ENCODE measurements at regions not wholly inside any gene's neighbourhood (a gene's known extent, or its start where the extent isn't known, plus 50 kb on each side); places are given as distances from the start of the nearest gene placed in this dataset.

DNA sequence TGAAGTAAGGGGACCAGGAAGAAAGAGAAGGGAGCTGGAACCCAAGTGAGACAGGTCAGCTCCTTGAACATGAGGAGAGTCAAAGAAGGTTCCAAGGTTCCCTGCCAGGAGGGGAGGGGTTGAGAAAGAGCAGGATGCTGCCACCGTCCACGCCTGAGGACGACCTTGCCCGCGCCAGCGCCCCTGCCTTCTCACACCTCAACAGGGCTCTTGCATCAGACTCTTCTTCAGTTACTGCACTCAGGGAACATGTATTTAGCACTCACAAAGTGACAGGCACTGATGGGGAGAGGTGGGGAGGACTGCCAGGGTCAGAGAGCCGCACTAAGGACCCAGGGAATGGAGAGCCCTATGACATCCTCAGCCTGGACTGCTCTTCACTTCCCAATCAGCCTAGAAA is 102.1 kb upstream of the NUDT4 start:
- H3K36me3 ChIP-seq (ENCODE audit: control insufficient read depth, insufficient read depth, low read length): no peaks in the 10 kb centered on the region
- TF ChIP-seq, protein P1, sequence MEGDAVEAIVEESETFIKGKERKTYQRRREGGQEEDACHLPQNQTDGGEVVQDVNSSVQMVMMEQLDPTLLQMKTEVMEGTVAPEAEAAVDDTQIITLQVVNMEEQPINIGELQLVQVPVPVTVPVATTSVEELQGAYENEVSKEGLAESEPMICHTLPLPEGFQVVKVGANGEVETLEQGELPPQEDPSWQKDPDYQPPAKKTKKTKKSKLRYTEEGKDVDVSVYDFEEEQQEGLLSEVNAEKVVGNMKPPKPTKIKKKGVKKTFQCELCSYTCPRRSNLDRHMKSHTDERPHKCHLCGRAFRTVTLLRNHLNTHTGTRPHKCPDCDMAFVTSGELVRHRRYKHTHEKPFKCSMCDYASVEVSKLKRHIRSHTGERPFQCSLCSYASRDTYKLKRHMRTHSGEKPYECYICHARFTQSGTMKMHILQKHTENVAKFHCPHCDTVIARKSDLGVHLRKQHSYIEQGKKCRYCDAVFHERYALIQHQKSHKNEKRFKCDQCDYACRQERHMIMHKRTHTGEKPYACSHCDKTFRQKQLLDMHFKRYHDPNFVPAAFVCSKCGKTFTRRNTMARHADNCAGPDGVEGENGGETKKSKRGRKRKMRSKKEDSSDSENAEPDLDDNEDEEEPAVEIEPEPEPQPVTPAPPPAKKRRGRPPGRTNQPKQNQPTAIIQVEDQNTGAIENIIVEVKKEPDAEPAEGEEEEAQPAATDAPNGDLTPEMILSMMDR (IDR thresholded peaks at IDR 0.05; ENCODE audit: insufficient read depth, low read length, poor library complexity, severe bottlenecking): no peak
- H3K4me3 ChIP-seq (ENCODE audit: low read depth, low read length): no peak overlapping the region
- H3K27me3 ChIP-seq (ENCODE audit: control insufficient read depth, insufficient read depth, low read length): no peaks in the 10 kb centered on the region
- DNase-seq (ENCODE audit: low read depth): no peak

DNA sequence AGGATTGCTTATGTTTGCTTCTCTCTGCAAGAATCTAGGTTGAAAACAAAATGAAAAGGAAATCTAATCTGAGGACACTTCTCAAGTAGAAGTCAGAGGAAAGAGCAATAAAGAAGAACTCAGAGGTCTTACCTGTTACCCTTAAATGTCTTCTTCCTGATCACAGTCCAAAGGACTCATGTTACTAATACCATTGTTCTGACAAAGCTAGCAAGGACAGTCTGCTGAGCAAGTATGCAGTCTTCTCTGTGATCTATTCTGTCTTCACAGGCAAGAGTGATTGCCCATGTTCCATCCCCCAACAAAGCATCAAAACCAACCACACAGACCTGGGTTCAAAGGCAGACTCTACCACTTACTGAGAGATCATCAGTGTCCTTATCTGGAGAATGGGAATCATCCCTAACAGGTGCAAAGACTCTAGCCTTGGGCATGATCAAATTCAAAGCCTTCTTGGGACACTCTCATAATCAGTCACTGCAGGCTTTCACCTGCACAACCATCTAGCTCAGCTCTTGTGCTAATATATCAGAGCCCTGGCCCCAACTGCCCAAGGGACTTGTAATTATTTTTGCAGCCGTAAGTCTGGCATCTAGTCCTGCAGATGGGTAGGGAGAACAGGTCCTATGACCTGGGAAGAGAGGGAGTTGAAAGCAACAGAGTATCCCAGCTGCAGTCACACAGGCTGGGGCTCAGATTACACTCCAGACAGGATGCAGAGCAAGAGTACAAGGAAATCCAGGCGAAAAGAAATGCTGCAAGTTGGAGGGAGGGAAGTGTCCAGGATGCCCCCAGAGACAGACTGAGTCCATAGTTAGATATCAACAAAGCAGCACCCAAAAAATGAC is 97.9 kb upstream of the NUDT4 start:
- DNase-seq (ENCODE audit: low read depth): no peak
- no peak overlapping the region for H3K4me3 ChIP-seq (ENCODE audit: low read depth, low read length)
- TF ChIP-seq, protein P1 (IDR thresholded peaks at IDR 0.05; ENCODE audit: insufficient read depth, low read length, poor library complexity, severe bottlenecking): no peak
- H3K27me3 ChIP-seq (ENCODE audit: control insufficient read depth, insufficient read depth, low read length): no peaks in the 10 kb centered on the region
- no peaks in the 10 kb centered on the region for H3K36me3 ChIP-seq (ENCODE audit: control insufficient read depth, insufficient read depth, low read length)

DNA sequence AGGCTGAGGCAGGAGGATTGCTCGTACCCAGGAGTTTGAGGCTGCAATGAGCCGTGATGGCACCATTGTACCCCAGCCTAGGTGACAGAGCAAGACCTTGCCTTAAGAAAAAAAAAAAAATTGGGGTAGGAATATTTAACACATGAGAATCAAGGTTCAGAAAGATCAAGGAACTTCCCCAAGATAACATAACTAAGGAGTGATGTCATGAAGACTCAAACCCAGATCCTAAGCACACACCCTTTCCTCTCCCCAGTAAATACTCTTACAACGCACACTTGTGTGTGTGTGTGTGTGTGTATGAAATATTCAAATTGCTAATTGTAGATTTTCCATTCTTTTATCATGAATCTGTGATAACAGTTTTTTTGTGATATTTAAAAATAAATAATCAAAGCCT is 90.6 kb upstream of the NUDT4 start:
- no peaks in the 10 kb centered on the region for H3K36me3 ChIP-seq (ENCODE audit: control insufficient read depth, insufficient read depth, low read length)
- no peaks in the 10 kb centered on the region for H3K27me3 ChIP-seq (ENCODE audit: control insufficient read depth, insufficient read depth, low read length)
- H3K4me3 ChIP-seq (ENCODE audit: low read depth, low read length): no peak overlapping the region
- no peak for DNase-seq (ENCODE audit: low read depth)
- TF ChIP-seq, protein P1 (IDR thresholded peaks at IDR 0.05; ENCODE audit: insufficient read depth, low read length, poor library complexity, severe bottlenecking): no peak

DNA sequence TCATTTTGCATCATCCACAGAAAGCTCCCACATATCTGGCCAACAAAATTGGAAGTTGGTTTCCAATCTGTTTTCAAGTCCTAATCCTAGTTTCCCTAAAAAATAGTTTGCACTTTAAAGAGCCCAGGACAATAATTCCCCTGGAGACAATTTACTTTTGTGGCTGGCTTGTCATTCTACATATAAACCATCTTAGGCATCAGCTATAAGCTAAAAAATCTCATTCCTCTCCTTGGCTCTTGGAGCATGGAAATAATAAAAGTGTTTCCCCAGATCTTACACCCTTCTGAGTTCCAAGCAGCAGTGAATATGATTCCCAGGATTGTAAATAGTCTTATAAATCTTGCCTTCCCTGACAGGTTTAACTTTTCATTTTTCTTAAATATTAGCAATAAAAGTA is 89.1 kb upstream of the NUDT4 start:
- no peak overlapping the region for H3K4me3 ChIP-seq (ENCODE audit: low read depth, low read length)
- H3K27me3 ChIP-seq (ENCODE audit: control insufficient read depth, insufficient read depth, low read length): no peaks in the 10 kb centered on the region
- no peak for DNase-seq (ENCODE audit: low read depth)
- TF ChIP-seq, protein P1 (IDR thresholded peaks at IDR 0.05; ENCODE audit: insufficient read depth, low read length, poor library complexity, severe bottlenecking): no peak
- H3K36me3 ChIP-seq (ENCODE audit: control insufficient read depth, insufficient read depth, low read length): no peaks in the 10 kb centered on the region

DNA sequence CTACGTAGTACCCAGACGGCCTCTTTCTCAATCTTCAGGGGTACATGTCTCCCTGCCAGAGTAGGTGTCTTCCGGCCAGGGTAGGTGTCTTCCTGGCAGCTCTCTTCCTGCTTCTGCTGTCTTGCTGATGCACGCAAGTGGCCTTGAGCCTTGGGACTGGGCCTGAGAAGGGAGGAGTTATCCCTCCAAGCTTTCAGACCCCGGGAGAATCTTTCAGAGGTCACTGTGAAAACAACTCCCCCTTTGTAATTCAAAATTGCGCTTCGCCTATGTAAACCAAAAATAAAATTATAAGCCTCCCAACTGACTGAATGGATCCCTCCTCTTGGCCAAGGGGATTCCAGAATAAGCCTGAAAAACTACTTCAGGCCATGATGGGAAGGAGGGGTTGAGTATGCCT is 87.3 kb upstream of the NUDT4 start:
- Histone ChIP-seq H3K27me3 (ENCODE audit: control insufficient read depth, insufficient read depth, low read length) (no peaks in the 10 kb centered on the region), H3K36me3 (ENCODE audit: control insufficient read depth, insufficient read depth, low read length) (no peaks in the 10 kb centered on the region), H3K4me3 (ENCODE audit: low read depth, low read length) (no peak overlapping the region)
- DNase-seq (ENCODE audit: low read depth): no peak
- TF ChIP-seq, protein P1 (IDR thresholded peaks at IDR 0.05; ENCODE audit: insufficient read depth, low read length, poor library complexity, severe bottlenecking): no peak

DNA sequence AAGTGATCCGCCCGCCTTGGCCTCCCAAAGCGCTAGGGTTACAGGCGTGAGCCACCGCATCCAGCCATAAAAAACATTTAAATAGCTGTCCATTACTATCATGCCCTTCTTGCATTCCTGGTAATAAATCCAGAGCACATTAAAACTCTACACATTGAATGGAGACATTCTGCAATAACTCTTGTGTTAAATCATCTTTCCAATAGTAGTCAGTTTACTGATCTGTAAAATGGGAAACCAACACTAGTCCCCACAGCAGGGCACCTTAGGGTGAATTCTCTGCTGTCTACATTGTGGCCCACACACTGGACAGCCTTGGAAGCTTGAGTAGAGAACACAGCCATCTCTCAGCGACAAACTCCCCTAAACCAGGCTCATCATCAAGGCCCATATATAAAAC is 85.5 kb upstream of the NUDT4 start:
- Histone ChIP-seq H3K27me3 (ENCODE audit: control insufficient read depth, insufficient read depth, low read length) (no peaks in the 10 kb centered on the region), H3K4me3 (ENCODE audit: low read depth, low read length) (no peak overlapping the region), H3K36me3 (ENCODE audit: control insufficient read depth, insufficient read depth, low read length) (no peaks in the 10 kb centered on the region)
- TF ChIP-seq, protein P1 (IDR thresholded peaks at IDR 0.05; ENCODE audit: insufficient read depth, low read length, poor library complexity, severe bottlenecking): no peak
- no peak for DNase-seq (ENCODE audit: low read depth)

Measured in kidney epithelial cell (primary cell).